Ramos (cell line): ENCODE measurements at regions not wholly inside any gene's neighbourhood (a gene's known extent, or its start where the extent isn't known, plus 50 kb on each side); places are given as distances from the start of the nearest gene placed in this dataset.

Source experiments
- in situ Hi-C: fragments of 300-500 bp; cut with MboI; formaldehyde crosslinking; loops from one replicate; pipeline ENCODE4 v1.14.3; 2022; ENCODE audit warnings: low sequenced_read_pairs; ENCODE audit not compliant: unreplicated experiment

- in situ Hi-C loops = no loop called here
These were observed 118.7 kb upstream of the LARGE1 start for GRCh38 chr22:34038801-34039555.

- in situ Hi-C loops = no loop called here
These were observed 125.0 kb upstream of the LARGE1 start for GRCh38 chr22:34045311-34045710.

DNA sequence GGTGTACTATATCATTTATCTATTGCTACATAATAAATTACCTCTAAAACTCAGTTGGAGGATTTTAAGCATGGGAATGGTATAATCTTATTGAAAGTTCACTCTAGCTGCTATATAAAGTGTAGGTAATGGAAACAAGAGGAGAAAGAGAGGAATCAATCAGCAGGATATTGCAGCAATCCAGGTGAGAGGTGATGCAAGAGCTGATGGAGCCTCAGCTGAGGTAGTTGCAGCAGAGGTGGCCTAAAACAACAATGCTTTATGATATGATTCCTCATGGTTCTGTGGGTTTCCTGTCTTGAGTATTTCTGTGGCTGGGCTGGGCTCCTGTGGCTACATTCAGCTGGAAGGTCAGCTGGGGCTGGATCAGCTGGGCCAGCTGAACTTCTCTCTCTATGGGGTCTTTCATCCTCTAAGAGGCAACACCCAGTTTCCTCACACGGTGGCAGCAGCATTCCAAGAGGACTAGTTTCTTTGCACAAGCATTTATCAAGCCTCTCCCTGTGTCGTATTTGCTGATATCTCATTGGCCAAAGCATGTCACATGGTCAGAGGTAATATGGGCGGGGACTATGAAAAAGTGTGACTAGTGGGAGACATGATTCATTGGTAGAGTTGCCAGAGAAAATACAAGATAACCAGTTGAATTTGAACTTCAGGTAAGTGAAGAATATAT, 135.4 kb upstream of the LARGE1 start:
- in situ Hi-C loops = no loop called here

DNA sequence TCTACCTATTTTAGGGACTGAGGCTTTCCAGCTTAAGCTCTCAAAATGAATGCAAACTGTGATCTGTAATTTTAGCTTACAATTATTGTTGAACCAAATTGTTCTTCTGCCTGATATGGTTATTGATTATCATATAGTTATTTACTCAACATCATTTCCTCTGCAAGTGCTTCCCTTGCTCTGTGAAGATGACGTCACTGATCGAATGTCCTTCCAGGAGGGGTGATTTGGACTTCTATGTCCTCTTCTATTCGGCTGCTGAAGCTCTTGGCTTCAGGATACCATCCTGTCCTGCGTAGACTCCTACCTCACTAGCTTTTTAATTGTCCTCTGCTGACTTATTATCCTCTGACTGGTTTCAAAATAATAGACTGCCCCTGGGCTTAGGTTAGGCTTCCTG, 137.4 kb upstream of the LARGE1 start:
- in situ Hi-C loops = no loop called here

DNA sequence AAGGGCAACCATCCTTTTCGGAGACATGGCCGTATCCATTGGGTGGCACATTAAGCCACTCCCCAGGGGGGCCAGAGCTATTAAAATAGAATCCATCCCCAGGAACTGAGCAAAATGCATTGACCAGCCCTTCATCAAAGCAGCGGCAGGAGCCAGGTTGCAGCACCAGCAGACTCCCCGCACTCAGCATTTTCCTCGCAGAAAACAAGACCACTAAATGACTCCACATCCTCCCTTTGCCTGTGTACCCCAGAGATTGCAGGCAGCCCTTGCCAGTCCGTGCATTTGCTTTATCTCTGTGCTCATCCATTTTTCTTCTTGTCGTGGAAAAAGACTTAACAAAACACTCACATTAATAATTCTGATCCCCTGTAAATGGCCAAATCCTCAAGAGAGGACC, 144.4 kb upstream of the LARGE1 start:
- in situ Hi-C loops = no loop called here

DNA sequence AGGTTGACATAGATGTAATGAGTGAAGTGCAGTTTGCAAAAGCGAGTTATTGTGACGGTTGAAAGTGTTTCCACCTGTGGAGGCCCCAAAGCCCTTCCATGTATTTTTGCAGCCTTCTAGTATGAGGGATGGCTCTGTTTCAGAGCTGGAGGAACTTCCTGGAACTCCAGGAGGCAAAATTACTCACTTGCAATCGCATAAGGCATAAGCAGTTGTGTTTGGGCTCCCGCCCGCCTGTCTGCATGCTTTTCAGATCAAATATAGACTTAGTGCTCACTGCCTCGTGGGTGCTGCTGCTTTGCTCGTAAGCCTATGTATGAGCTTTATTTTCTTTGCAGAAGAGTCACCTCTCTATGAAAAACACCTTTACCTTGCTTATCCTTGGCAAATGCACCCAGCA, 146.8 kb upstream of the LARGE1 start:
- in situ Hi-C loops = no loop called here

- in situ Hi-C loops = no loop called here
These were observed 147.7 kb upstream of the LARGE1 start for GRCh38 chr22:34068001-34068400.

DNA sequence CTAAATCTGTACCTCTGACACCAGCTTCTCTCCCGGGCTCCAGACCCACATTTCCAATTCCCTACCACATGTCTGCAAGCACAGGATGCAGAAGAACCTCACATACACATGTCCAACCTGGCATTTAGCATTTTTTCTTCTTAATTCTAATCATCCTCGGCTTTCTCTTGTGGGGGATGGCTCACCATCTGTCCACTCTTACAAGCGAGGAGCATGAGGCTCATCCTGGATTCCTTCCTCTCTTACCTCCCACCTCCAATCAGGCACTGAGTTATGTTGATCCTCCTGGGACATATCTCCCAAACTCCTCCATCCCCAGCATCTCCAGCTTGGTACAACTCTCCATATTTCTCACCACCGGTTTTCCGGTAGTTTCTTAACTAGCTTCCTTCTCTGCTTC, 149.8 kb upstream of the LARGE1 start:
- in situ Hi-C loops = no loop called here

GRCh38 chr22:34070531-34070930, 150.3 kb upstream of the LARGE1 start:
- in situ Hi-C loops = no loop called here

GRCh38 chr22:34072585-34072984, 152.3 kb upstream of the LARGE1 start:
- in situ Hi-C loops = no loop called here

- in situ Hi-C loops = no loop called here
These were observed 160.2 kb upstream of the LARGE1 start for GRCh38 chr22:34080433-34080832.

DNA sequence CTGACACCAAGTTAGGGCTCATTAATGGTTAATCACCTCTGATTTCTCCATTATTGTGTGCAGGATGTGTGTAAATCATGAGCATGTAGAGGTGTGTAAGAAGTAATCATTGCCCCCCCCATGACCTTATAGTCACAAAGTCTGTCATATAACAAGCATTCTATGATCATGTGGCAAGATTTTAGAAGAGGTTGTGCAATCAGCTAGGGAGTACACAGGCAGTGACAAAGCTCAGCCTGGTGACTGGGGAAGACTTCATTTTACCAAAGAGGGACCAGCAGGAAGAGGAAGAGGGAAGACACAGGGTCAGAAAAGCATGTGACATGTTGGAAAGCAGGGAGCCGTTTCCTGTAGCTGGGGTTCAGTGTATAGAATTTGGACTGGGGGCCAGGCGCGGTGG, 176.5 kb upstream of the LARGE1 start:
- in situ Hi-C loops = no loop called here

GRCh38 chr22:34099278-34099677, 179.0 kb upstream of the LARGE1 start:
- in situ Hi-C loops = no loop called here

DNA sequence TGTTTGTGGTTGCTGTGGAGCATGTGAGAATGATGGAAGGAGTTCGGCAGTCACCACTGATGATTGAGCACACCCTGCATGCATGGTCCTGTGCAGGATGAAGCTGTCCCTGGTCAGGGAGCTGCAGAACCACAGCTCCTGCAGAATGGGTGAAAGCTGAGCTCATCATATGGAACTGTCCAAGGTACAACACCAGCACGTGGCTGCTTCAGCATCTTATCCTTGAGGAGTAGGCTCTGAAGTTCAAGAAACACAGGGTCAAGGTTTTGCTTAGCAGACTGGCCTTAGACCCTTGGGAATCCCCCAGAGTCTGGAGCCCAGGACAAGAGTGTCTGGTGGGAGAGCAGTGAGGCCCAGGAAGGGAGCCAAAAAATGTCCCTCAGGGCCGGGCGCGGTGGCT, 182.4 kb upstream of the LARGE1 start:
- in situ Hi-C loops = loop anchor here (10.0 kb wide), 2 partner anchors 588 to 798 kb away; no protein-coding TSS in a partner anchor

DNA sequence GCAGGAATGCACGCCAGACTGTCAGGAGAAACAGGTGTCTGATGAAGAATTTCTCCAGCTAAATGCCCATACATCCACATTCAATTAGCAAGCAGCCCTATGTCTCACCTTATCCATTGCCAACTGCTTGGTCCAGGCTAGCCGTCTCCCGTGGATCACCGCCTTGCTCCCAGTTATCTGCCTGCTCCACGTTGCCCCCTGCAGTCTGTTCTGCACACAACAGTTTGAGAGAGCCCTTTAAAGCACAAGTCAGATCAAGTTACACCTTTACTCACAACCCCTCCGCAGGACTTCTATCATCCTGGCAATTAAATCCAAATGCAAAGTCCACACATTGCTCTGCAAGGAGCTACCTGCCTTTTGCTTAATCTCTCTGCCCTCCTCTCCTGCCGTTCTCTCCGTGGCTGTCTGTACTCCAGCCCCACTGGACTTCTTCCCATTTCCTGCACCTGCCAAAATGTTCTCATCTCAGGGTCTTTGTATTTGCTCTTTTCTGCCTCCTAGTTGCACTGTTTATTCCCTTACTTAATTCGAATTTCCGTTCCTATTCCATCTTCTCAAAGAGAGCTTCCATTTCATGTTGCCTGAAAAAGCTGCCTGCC, 185.3 kb upstream of the LARGE1 start:
- in situ Hi-C loops = loop anchor here (10.0 kb wide), 2 partner anchors 591 to 801 kb away; no protein-coding TSS in a partner anchor

DNA sequence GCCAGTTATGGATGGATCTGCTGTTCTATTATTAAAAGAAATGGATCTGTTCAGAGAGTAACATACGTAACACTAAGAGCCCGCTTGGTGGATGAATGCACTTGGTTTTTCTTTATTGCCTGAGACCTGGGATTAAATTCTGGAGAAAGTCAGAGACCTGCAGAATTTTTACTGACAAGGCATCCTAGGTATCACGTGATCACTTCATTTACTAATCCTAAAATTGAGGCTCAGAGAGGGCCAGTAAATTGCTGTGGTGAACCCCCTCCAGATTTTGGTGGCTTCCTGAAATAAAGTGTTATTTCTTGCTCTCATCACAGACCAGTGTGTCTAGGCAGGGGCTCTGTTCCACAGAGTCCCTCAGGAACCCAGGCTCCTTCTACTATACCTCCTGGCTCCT, 187.9 kb upstream of the LARGE1 start:
- in situ Hi-C loops = loop anchor here (10.0 kb wide), 2 partner anchors 593 to 803 kb away; no protein-coding TSS in a partner anchor

DNA sequence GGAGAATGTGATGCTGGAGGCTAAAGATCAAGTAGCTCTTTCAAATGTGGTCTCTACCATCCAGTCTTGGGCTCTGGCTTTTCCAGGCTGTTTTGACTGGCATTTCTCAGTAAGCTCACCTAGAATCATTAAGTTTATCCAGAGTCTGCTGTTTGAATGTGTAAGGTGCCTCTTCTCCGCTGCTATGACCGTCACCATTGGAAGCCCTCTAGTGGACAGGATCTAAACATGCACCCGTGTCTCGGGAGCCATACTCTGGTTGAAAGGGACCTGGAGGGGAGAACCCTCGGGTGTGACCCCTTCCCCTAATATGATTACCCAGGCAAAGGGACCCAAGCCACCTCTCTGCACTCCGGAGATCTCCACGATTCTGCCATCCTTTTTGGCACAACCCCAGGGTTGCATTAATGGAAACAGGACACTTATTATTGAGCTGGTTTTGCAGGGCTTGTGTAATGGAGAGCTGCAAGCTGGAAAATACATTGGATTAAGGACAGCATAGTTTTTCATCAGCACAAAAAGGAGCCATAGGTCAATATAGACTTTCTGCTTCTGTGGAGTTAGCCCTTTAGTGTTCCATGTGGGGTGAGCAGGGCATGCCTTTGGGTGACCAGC, 191.0 kb upstream of the LARGE1 start:
- in situ Hi-C loops = no loop called here

DNA sequence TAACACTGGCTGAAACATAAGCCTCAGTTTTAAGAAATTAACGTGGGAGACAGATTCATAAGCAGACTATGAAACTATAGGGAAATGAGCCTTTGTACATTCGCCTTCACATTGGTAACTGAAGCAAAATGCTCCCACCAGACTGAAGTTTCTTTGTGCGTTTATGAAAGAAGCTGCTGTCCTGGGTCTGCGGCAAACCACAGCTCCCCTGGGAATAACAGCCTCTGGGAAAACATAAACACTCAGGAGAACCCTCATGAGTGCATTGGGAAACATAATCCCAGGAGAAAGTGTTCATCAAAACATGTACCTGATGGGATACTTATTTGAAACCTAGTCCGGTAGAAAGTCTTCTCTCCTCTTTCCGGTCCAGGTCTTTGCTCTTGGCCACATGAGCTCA, 193.1 kb upstream of the LARGE1 start:
- in situ Hi-C loops = no loop called here

- in situ Hi-C loops = no loop called here
These were observed 194.1 kb upstream of the LARGE1 start for GRCh38 chr22:34114406-34114805.

GRCh38 chr22:34115722-34116121, 195.4 kb upstream of the LARGE1 start:
- in situ Hi-C loops = no loop called here

- in situ Hi-C loops = no loop called here
These were observed 195.8 kb upstream of the LARGE1 start for GRCh38 chr22:34116126-34116525.
